DOHH2 (cell line): ENCODE measurements at regions not wholly inside any gene's neighbourhood (a gene's known extent, or its start where the extent isn't known, plus 50 kb on each side); places are given as distances from the start of the nearest gene placed in this dataset.

Source experiments
- H3F3A ChIP-seq: fragments of 200-600 bp; sonication (generic), shearing (Covaris generic); 2 replicates; pipeline ENCODE4 v1.6.0; 2016; ENCODE audit warnings: antibody characterized with exemption, mild to moderate bottlenecking; ENCODE audit not compliant: control insufficient read depth, insufficient read depth
- H3K27ac ChIP-seq: fragments of 200-600 bp; sonication (generic); 2 replicates; pipeline ENCODE4 v1.5.1; 2014; ENCODE audit warnings: low read depth, mild to moderate bottlenecking, low read length, moderate library complexity
- H3K27me3 ChIP-seq: fragments of 200-600 bp; sonication (generic); 2 replicates; pipeline ENCODE4 v1.6.1; 2014; ENCODE audit warnings: mild to moderate bottlenecking, low read length, mixed read lengths; ENCODE audit not compliant: control insufficient read depth
- H3K36me3 ChIP-seq: fragments of 200-600 bp; sonication (generic); 2 replicates; pipeline ENCODE4 v1.6.1; 2014; ENCODE audit warnings: mild to moderate bottlenecking, low read length, moderate library complexity, mixed read lengths; ENCODE audit not compliant: control insufficient read depth
- H3K4me1 ChIP-seq: fragments of 200-600 bp; sonication (generic); 2 replicates; pipeline ENCODE4 v1.6.1; 2014; ENCODE audit warnings: mild to moderate bottlenecking, low read length, mixed read lengths; ENCODE audit not compliant: control insufficient read depth
- H3K4me2 ChIP-seq: fragments of 200-600 bp; sonication (generic); 2 replicates; pipeline ENCODE4 v1.6.0; 2014; ENCODE audit warnings: mild to moderate bottlenecking, low read length, moderate library complexity
- H3K4me3 ChIP-seq: fragments of 200-600 bp; sonication (generic); 2 replicates; pipeline ENCODE4 v1.5.1; 2014; ENCODE audit warnings: mild to moderate bottlenecking, low read length, mixed read lengths
- H3K79me2 ChIP-seq: fragments of 200-600 bp; sonication (generic); 2 replicates; pipeline ENCODE4 v1.6.1; 2014; ENCODE audit warnings: mild to moderate bottlenecking, low read length, mixed read lengths; ENCODE audit not compliant: control insufficient read depth
- H3K9me2 ChIP-seq: fragments of 200-600 bp; sonication (generic); replicated peaks from 2 replicates; pipeline ENCODE4 v1.6.1; 2014; ENCODE audit warnings: mild to moderate bottlenecking, low read length, mixed read lengths; ENCODE audit not compliant: control insufficient read depth
- H3K9me3 ChIP-seq: fragments of 200-600 bp; sonication (generic); 2 replicates; pipeline ENCODE4 v1.6.1; 2014; ENCODE audit warnings: antibody characterized with exemption, low read length, mixed read lengths; ENCODE audit not compliant: control insufficient read depth, insufficient read depth
- H4K20me1 ChIP-seq: fragments of 200-600 bp; sonication (generic); 2 replicates; pipeline ENCODE4 v1.6.0; 2014; ENCODE audit warnings: low read depth, mild to moderate bottlenecking, antibody characterized with exemption, low read length, moderate library complexity; ENCODE audit not compliant: control insufficient read depth, insufficient read depth
- CTCF ChIP-seq: fragments of 200-600 bp; sonication (generic); IDR thresholded peaks from one replicate; pipeline ENCODE4 v1.5.1; 2014; ENCODE audit warnings: antibody characterized with exemption, mild to moderate bottlenecking, low read depth, low read length; ENCODE audit not compliant: poor library complexity, severe bottlenecking
- EZH2phosphoT487 ChIP-seq: fragments of 200-600 bp; sonication (generic); IDR thresholded peaks from 2 replicates; pipeline ENCODE4 v1.6.1; 2017; ENCODE audit warnings: borderline replicate concordance, mild to moderate bottlenecking, antibody characterized with exemption, low read length, moderate library complexity, mixed read lengths

- no peaks in the 10 kb centered on the region for H4K20me1 ChIP-seq
- no peaks in the 10 kb centered on the region for H3K4me1 ChIP-seq
- no peaks in the 10 kb centered on the region for H3F3A ChIP-seq
- TF ChIP-seq EZH2phosphoT487 = no peak
- no peak for TF ChIP-seq CTCF
- no peak overlapping the region for H3K4me3 ChIP-seq
- H3K4me2 ChIP-seq = no peak overlapping the region
- H3K27me3 ChIP-seq = peaks cover 12% of the 10 kb centered on the region; the same call in 1 of the 2 replicates
- no peaks in the 10 kb centered on the region for H3K9me3 ChIP-seq
- no peak overlapping the region for H3K27ac ChIP-seq
- H3K9me2 ChIP-seq = no peaks in the 10 kb centered on the region
- no peaks in the 10 kb centered on the region for H3K36me3 ChIP-seq
- no peaks in the 10 kb centered on the region for H3K79me2 ChIP-seq
These were observed 96.2 kb upstream of the RMP24 start for GRCh38 chr18:35876243-35876642.

DNA sequence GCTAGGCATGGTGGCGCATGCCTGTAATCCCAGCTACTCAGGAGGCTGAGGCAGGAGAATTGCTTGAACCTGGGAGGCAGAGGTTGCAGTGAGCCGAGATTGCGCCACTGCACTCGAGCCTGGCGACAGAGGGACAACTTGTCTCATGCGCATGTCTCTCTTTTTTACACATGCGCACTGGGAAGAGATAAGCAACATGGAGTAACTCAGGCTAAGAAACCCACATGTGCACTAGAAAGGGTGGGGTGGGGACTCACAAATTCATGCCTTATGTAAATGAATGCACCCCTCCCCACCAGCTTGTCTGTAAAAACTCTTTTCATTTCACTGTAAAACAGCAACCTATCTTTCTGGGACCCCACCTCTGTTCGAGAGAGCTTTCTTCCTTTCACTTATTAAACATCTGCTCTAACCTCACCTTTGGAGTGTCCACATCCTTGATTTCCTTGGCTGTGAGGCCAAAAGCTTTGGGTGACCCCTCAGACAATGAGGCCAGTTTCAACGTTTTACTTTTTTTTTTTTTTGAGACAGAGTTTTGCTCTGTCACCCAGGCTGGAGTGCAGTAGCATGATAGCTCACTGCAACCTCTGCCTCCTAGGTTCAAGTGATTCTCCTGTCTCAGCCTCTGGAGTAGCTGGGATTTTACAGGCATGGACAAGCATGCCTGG, 91.6 kb upstream of the RMP24 start:
- Histone ChIP-seq H3F3A (no peaks in the 10 kb centered on the region), H4K20me1 (no peaks in the 10 kb centered on the region)

GRCh38 chr18:35888329-35888728, 84.2 kb upstream of the RMP24 start:
- no peak overlapping the region for H3K4me2 ChIP-seq

More for the DNA sequence above, 91.6 kb upstream of the RMP24 start:
- Histone ChIP-seq H3K4me3 (no peak overlapping the region), H3K9me3 (no peaks in the 10 kb centered on the region), H3K36me3 (no peaks in the 10 kb centered on the region), H3K9me2 (no peaks in the 10 kb centered on the region), H3K27ac (no peak overlapping the region), H3K79me2 (no peaks in the 10 kb centered on the region), H3K4me1 (no peaks in the 10 kb centered on the region), H3K27me3 (peaks cover 6% of the 10 kb centered on the region; the same call in 1 of the 2 replicates), H3K4me2 (no peak overlapping the region)
- TF ChIP-seq CTCF (no peak), EZH2phosphoT487 (no peak)

More at GRCh38 chr18:35888329-35888728, 84.2 kb upstream of the RMP24 start:
- Histone ChIP-seq H3K4me3 (no peak overlapping the region), H3K27ac (no peak overlapping the region), H3K9me3 (no peaks in the 10 kb centered on the region), H4K20me1 (no peaks in the 10 kb centered on the region), H3K27me3 (peaks cover 3% of the 10 kb centered on the region), H3K79me2 (no peaks in the 10 kb centered on the region), H3K9me2 (no peaks in the 10 kb centered on the region), H3F3A (no peaks in the 10 kb centered on the region), H3K36me3 (no peaks in the 10 kb centered on the region), H3K4me1 (no peaks in the 10 kb centered on the region)
- TF ChIP-seq CTCF = no peak
- no peak for TF ChIP-seq EZH2phosphoT487
